Loucy (cell line): ENCODE measurements at regions not wholly inside any gene's neighbourhood (a gene's known extent, or its start where the extent isn't known, plus 50 kb on each side); places are given as distances from the start of the nearest gene placed in this dataset.

ENCODE experiments used
- H2AFZ ChIP-seq: fragments of 200-600 bp; sonication (generic); 2 replicates; pipeline ENCODE4 v1.6.0; 2016; ENCODE audit warnings: antibody characterized with exemption, mild to moderate bottlenecking, low read length, moderate library complexity
- H3F3A ChIP-seq: fragments of 200-600 bp; 2 replicates; pipeline ENCODE4 v1.6.0; 2016; ENCODE audit warnings: antibody characterized with exemption, low read depth, mild to moderate bottlenecking
- H3K27me3 ChIP-seq: fragments of 200-600 bp; sonication (generic); 2 replicates; pipeline ENCODE4 v1.6.1; 2014; ENCODE audit warnings: low read length, mild to moderate bottlenecking; ENCODE audit not compliant: insufficient read depth, poor library complexity, severe bottlenecking
- H3K36me3 ChIP-seq: fragments of 200-600 bp; sonication (generic); 2 replicates; pipeline ENCODE4 v1.6.1; 2016; ENCODE audit warnings: low read length; ENCODE audit not compliant: insufficient read depth
- H3K4me1 ChIP-seq: fragments of 200-600 bp; sonication (generic); 2 replicates; pipeline ENCODE4 v1.5.1; 2014; ENCODE audit warnings: low read length, mild to moderate bottlenecking; ENCODE audit not compliant: insufficient read depth, poor library complexity, severe bottlenecking
- H3K4me2 ChIP-seq: fragments of 200-600 bp; sonication (generic); 2 replicates; pipeline ENCODE4 v1.6.0; 2014; ENCODE audit warnings: antibody characterized with exemption, low read length, low read depth, mild to moderate bottlenecking; ENCODE audit not compliant: poor library complexity, severe bottlenecking
- H3K4me3 ChIP-seq: fragments of 200-600 bp; sonication (generic); 2 replicates; pipeline ENCODE4 v1.5.1; 2014; ENCODE audit warnings: low read length, mild to moderate bottlenecking, mixed read lengths; ENCODE audit not compliant: poor library complexity, severe bottlenecking
- H3K79me2 ChIP-seq: fragments of 200-600 bp; sonication (generic); 2 replicates; pipeline ENCODE4 v1.6.1; 2014; ENCODE audit warnings: low read length; ENCODE audit not compliant: insufficient read depth
- H3K9ac ChIP-seq: fragments of 200-600 bp; sonication (generic); 2 replicates; pipeline ENCODE4 v1.6.0; 2014; ENCODE audit warnings: mild to moderate bottlenecking, low read depth, low read length, moderate library complexity; ENCODE audit not compliant: poor library complexity, severe bottlenecking
- H3K9me2 ChIP-seq: fragments of 200-600 bp; sonication (generic); replicated peaks from 2 replicates; pipeline ENCODE4 v1.6.1; 2016; ENCODE audit warnings: low read depth, low read length, mixed read lengths
- H3K9me3 ChIP-seq: fragments of 200-600 bp; sonication (generic); 2 replicates; pipeline ENCODE4 v1.6.1; 2014; ENCODE audit warnings: mild to moderate bottlenecking, antibody characterized with exemption, low read length, low read depth; ENCODE audit not compliant: insufficient read depth
- H4K20me1 ChIP-seq: fragments of 200-600 bp; sonication (generic); 2 replicates; pipeline ENCODE4 v1.6.0; 2014; ENCODE audit warnings: antibody characterized with exemption, low read length, mild to moderate bottlenecking; ENCODE audit not compliant: insufficient read depth, poor library complexity, severe bottlenecking
- CTCF ChIP-seq: fragments of 200-600 bp; sonication (generic); conservative IDR thresholded peaks from 2 replicates; pipeline ENCODE4 v1.5.1; 2014; ENCODE audit warnings: mild to moderate bottlenecking, antibody characterized with exemption, low read length
- EZH2phosphoT487 ChIP-seq: fragments of 200-600 bp; IDR thresholded peaks from 2 replicates; pipeline ENCODE4 v1.6.1; 2018; ENCODE audit warnings: antibody characterized with exemption, mild to moderate bottlenecking, moderate library complexity, borderline replicate concordance

GRCh38 chr7:115191526-115191925 is 269.6 kb downstream of the MDFIC start:
- Histone ChIP-seq H3K4me1 (no peaks in the 10 kb centered on the region), H3K9ac (no peak overlapping the region), H3K9me2 (no peaks in the 10 kb centered on the region), H3K4me2 (no peak overlapping the region), H2AFZ (no peak overlapping the region), H4K20me1 (no peaks in the 10 kb centered on the region), H3K4me3 (no peak overlapping the region), H3K27me3 (no peaks in the 10 kb centered on the region), H3F3A (no peaks in the 10 kb centered on the region), H3K79me2 (no peaks in the 10 kb centered on the region), H3K9me3 (no peaks in the 10 kb centered on the region), H3K36me3 (no peaks in the 10 kb centered on the region)
- TF ChIP-seq CTCF, result no peak
- no peak for TF ChIP-seq EZH2phosphoT487

- Histone ChIP-seq H3K4me1 (no peaks in the 10 kb centered on the region), H3K9me2 (no peaks in the 10 kb centered on the region), H3K4me2 (no peak overlapping the region), H3K36me3 (no peaks in the 10 kb centered on the region), H4K20me1 (no peaks in the 10 kb centered on the region), H3K79me2 (no peaks in the 10 kb centered on the region), H3K9me3 (no peaks in the 10 kb centered on the region), H3F3A (no peaks in the 10 kb centered on the region), H3K4me3 (no peak overlapping the region), H3K27me3 (no peaks in the 10 kb centered on the region), H2AFZ (no peak overlapping the region), H3K9ac (no peak overlapping the region)
- TF ChIP-seq EZH2phosphoT487 (no peak), CTCF (no peak)
Observed at GRCh38 chr7:115183431-115184057, 261.6 kb downstream of the MDFIC start.

- H3K4me1 ChIP-seq, result no peaks in the 10 kb centered on the region
- H3K9me3 ChIP-seq, result no peaks in the 10 kb centered on the region
- no peaks in the 10 kb centered on the region; the same call in 1 of the 2 replicates for H3K9me2 ChIP-seq
- no peaks in the 10 kb centered on the region for H3K36me3 ChIP-seq
- no peak overlapping the region for H2AFZ ChIP-seq
- no peaks in the 10 kb centered on the region for H3K27me3 ChIP-seq
- no peaks in the 10 kb centered on the region for H3K79me2 ChIP-seq
- no peak overlapping the region for H3K4me2 ChIP-seq
- no peak for TF ChIP-seq CTCF
- TF ChIP-seq EZH2phosphoT487, result no peak
- H3K4me3 ChIP-seq, result no peak overlapping the region
- no peak overlapping the region for H3K9ac ChIP-seq
- no peaks in the 10 kb centered on the region for H3F3A ChIP-seq
- no peaks in the 10 kb centered on the region for H4K20me1 ChIP-seq
Observed at GRCh38 chr7:115178835-115179234, 256.9 kb downstream of the MDFIC start.
